Esophagus muscularis mucosa (tissue), 3 donors: ENCODE measurements at regions not wholly inside any gene's neighbourhood (a gene's known extent, or its start where the extent isn't known, plus 50 kb on each side); places are given as distances from the start of the nearest gene placed in this dataset.

Experiments
- CTCF ChIP-seq, 3 experiments: fragments of 200-600 bp in 2 of 3; fragments of 450-650 bp in 1 of 3; sonication (generic) in 2 of 3; IDR thresholded peaks; one replicate each; pipeline ENCODE4 v1.5.1; 2017 to 2019; ENCODE audit warnings: antibody characterized with exemption in 3 of 3, mild to moderate bottlenecking in 2 of 3, moderate library complexity in 1 of 3
- EP300 ChIP-seq: sonication (generic); formaldehyde crosslinking; IDR thresholded peaks from one replicate; pipeline ENCODE4 v1.6.1; 2017; ENCODE audit warnings: antibody characterized with exemption

GRCh38 chr5:3140117-3140516 lies 388.6 kb upstream of the IRX2 start:
- TF ChIP-seq CTCF (IDR thresholded peaks at IDR 0.05) = no peak
- no peak for TF ChIP-seq EP300
